ENCODE measurements at regions not wholly inside any gene's neighbourhood (a gene's known extent, or its start where the extent isn't known, plus 50 kb on each side); places are given as distances from the start of the nearest gene placed in this dataset.

DNA sequence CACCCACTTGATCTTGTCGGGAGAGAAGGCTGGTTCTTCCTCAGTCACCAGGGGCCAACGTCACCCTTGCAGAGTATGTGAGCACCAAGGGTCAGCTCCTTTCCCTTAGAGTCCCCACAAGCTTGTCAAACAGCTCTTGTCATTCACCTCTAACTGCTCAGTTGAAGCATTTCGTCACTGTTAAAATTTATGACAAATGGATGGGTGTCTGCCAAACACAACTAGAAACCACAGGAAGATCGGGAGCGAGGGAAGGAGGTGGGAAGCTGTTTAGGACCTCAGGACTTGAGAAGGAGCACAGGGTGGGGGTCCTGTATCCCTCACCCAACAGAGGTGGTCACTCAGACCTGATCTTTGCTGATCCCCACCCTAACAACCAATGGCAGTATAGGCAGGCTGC is 373.3 kb upstream of the IGFBP3 start:
- no peak for TF ChIP-seq POLR2AphosphoS5 (IDR thresholded peaks at IDR 0.05; ENCODE audit: borderline replicate concordance, low read depth, low read length)
- no peak for TF ChIP-seq EZH2 (IDR thresholded peaks at IDR 0.05)

All from SK-N-MC (cell line).